ENCODE measurements at regions not wholly inside any gene's neighbourhood (a gene's known extent, or its start where the extent isn't known, plus 50 kb on each side); places are given as distances from the start of the nearest gene placed in this dataset.
A peak's percentile ranks its signal among the peaks of the same experiment; 100 is the strongest.

GRCh38 chr5:152632360-152632759, 227.3 kb upstream of the NMUR2 start:
- no peaks in the 10 kb centered on the region for H3K9me3 ChIP-seq (ENCODE audit: control insufficient read depth in 4 of 4, insufficient read depth in 3 of 4, low read length in 3 of 4)
- no peak overlapping the region for H3K4me3 ChIP-seq
- H3K9ac ChIP-seq (ENCODE audit: insufficient read depth in 1 of 2, low read length in 2 of 2) = no peak overlapping the region
- ATAC-seq (ENCODE audit: insufficient read depth, low FRiP score) = no peak
- no peak overlapping the region for H3K27ac ChIP-seq (ENCODE audit: low read depth in 1 of 2, low read length in 1 of 2)
- H3K36me3 ChIP-seq (ENCODE audit: control insufficient read depth in 4 of 4, insufficient read depth in 4 of 4, low read length in 4 of 4) = no peaks in the 10 kb centered on the region
- 40 to 77% methylated on average over 2 of the region's 2 CpGs for WGBS, 2 donors
- no peak for TF ChIP-seq CTCF (IDR thresholded peaks at IDR 0.05; ENCODE audit: control extremely low read depth, extremely low read depth)
- H3K4me1 ChIP-seq (ENCODE audit: control insufficient read depth in 5 of 5, insufficient read depth in 5 of 5, low read length in 5 of 5) = peaks cover 0 to 31% (median 9%) of the 10 kb centered on the region in 5 donors
- H3K27me3 ChIP-seq (ENCODE audit: control insufficient read depth in 3 of 3, insufficient read depth in 3 of 3, low read length in 2 of 3) = no peaks in the 10 kb centered on the region
- DNase-seq = no peak

GRCh38 chr5:152634586-152634985, 229.5 kb upstream of the NMUR2 start:
- no peak for TF ChIP-seq CTCF (IDR thresholded peaks at IDR 0.05; ENCODE audit: control extremely low read depth, extremely low read depth)
- H3K9me3 ChIP-seq (ENCODE audit: control insufficient read depth in 4 of 4, insufficient read depth in 3 of 4, low read length in 3 of 4) = no peaks in the 10 kb centered on the region
- no peaks in the 10 kb centered on the region for H3K36me3 ChIP-seq (ENCODE audit: control insufficient read depth in 4 of 4, insufficient read depth in 4 of 4, low read length in 4 of 4)
- peaks cover 0 to 31% (median 9%) of the 10 kb centered on the region in 5 donors for H3K4me1 ChIP-seq (ENCODE audit: control insufficient read depth in 5 of 5, insufficient read depth in 5 of 5, low read length in 5 of 5)
- ATAC-seq (ENCODE audit: insufficient read depth, low FRiP score) (no peak), DNase-seq (peak; percentile 45 to 71 (median 56))
- H3K4me3 ChIP-seq = no peak overlapping the region
- no peak overlapping the region for H3K27ac ChIP-seq (ENCODE audit: low read depth in 1 of 2, low read length in 1 of 2)
- no peaks in the 10 kb centered on the region for H3K27me3 ChIP-seq (ENCODE audit: control insufficient read depth in 3 of 3, insufficient read depth in 3 of 3, low read length in 2 of 3)
- no peak overlapping the region for H3K9ac ChIP-seq (ENCODE audit: insufficient read depth in 1 of 2, low read length in 2 of 2)

- ATAC-seq (ENCODE audit: insufficient read depth, low FRiP score) (peak; percentile 14), DNase-seq (peak in 2 of 3 donors; percentile 41 to 54)
These were observed 234.0 kb upstream of the NMUR2 start for GRCh38 chr5:152638996-152639552.

More at GRCh38 chr5:152638996-152639552, 234.0 kb upstream of the NMUR2 start:
- 63 to 80% methylated on average over 2 of the region's 2 CpGs for WGBS, 2 donors
- TF ChIP-seq CTCF (IDR thresholded peaks at IDR 0.05; ENCODE audit: control extremely low read depth, extremely low read depth) = no peak
- Histone ChIP-seq H3K27me3 (ENCODE audit: control insufficient read depth in 3 of 3, insufficient read depth in 3 of 3, low read length in 2 of 3) (no peaks in the 10 kb centered on the region), H3K27ac (ENCODE audit: low read depth in 1 of 2, low read length in 1 of 2) (no peak overlapping the region), H3K4me1 (ENCODE audit: control insufficient read depth in 5 of 5, insufficient read depth in 5 of 5, low read length in 5 of 5) (peaks cover 0 to 13% (median 0%) of the 10 kb centered on the region in 5 donors), H3K36me3 (ENCODE audit: control insufficient read depth in 4 of 4, insufficient read depth in 4 of 4, low read length in 4 of 4) (no peaks in the 10 kb centered on the region), H3K4me3 (no peak overlapping the region), H3K9ac (ENCODE audit: insufficient read depth in 1 of 2, low read length in 2 of 2) (no peak overlapping the region), H3K9me3 (ENCODE audit: control insufficient read depth in 4 of 4, insufficient read depth in 3 of 4, low read length in 3 of 4) (no peaks in the 10 kb centered on the region)

Data from lung (tissue), 11 donors.